ENCODE measurements at regions not wholly inside any gene's neighbourhood (a gene's known extent, or its start where the extent isn't known, plus 50 kb on each side); places are given as distances from the start of the nearest gene placed in this dataset.
"Not testable (repeated sequence)": the region's sequence is repeated elsewhere in the genome, so short reads cannot be mapped to it uniquely, and the experiment has no call there.

- DNase-seq (ENCODE audit: low read depth in 2 of 3, low spot score in 2 of 3), result no peak
These were observed 170.1 kb downstream of the ASB1 start for GRCh38 chr2:238596571-238597551.

- peak in 1 of 3 donors; percentile 19 for DNase-seq (ENCODE audit: low read depth in 2 of 3, low spot score in 2 of 3)
These were observed 171.2 kb downstream of the ASB1 start for GRCh38 chr2:238597638-238598528.

GRCh38 chr2:238598802-238599530 is 172.2 kb downstream of the ASB1 start:
- DNase-seq (ENCODE audit: low read depth in 2 of 3, low spot score in 2 of 3), result no peak

- DNase-seq (ENCODE audit: low read depth in 2 of 3, low spot score in 2 of 3), result no peak
These were observed 173.1 kb downstream of the ASB1 start for GRCh38 chr2:238599549-238600505.

GRCh38 chr2:238600506-238601432 is 174.0 kb downstream of the ASB1 start:
- DNase-seq (ENCODE audit: low read depth in 2 of 3, low spot score in 2 of 3), result no peak

GRCh38 chr2:238601433-238602222 is 174.9 kb downstream of the ASB1 start:
- no peak for DNase-seq (ENCODE audit: low read depth in 2 of 3, low spot score in 2 of 3)

GRCh38 chr2:238602223-238602960 is 175.7 kb downstream of the ASB1 start:
- no peak for DNase-seq (ENCODE audit: low read depth in 2 of 3, low spot score in 2 of 3)

- DNase-seq (ENCODE audit: low read depth in 2 of 3, low spot score in 2 of 3), result no peak
These were observed 176.9 kb downstream of the ASB1 start for GRCh38 chr2:238603596-238603995.

- no peak for DNase-seq (ENCODE audit: low read depth in 2 of 3, low spot score in 2 of 3)
These were observed 179.6 kb downstream of the ASB1 start for GRCh38 chr2:238606311-238606710.

GRCh38 chr2:238613610-238614009 is 186.9 kb downstream of the ASB1 start:
- DNase-seq (ENCODE audit: low read depth in 2 of 3, low spot score in 2 of 3), result no peak

GRCh38 chr2:238614376-238614775 is 187.6 kb downstream of the ASB1 start:
- DNase-seq (ENCODE audit: low read depth in 2 of 3, low spot score in 2 of 3), result no peak

- no peak for DNase-seq (ENCODE audit: low read depth in 2 of 3, low spot score in 2 of 3)
These were observed 188.5 kb downstream of the ASB1 start for GRCh38 chr2:238615187-238615586.

GRCh38 chr2:238616681-238617080 is 190.0 kb downstream of the ASB1 start:
- no peak for DNase-seq (ENCODE audit: low read depth in 2 of 3, low spot score in 2 of 3)

- not testable (repeated sequence) for DNase-seq (ENCODE audit: low read depth in 2 of 3, low spot score in 2 of 3)
These were observed 192.0 kb downstream of the ASB1 start for GRCh38 chr2:238618494-238619283.

- no peak for DNase-seq (ENCODE audit: low read depth in 2 of 3, low spot score in 2 of 3)
These were observed 201.2 kb downstream of the ASB1 start for GRCh38 chr2:238627899-238628298.

- DNase-seq (ENCODE audit: low read depth in 2 of 3, low spot score in 2 of 3), result no peak
These were observed 202.3 kb downstream of the ASB1 start for GRCh38 chr2:238629064-238629463.

Measured in hematopoietic multipotent progenitor cell (in vitro differentiated cells).